Gastroesophageal sphincter (tissue), 3 donors: ENCODE measurements at regions not wholly inside any gene's neighbourhood (a gene's known extent, or its start where the extent isn't known, plus 50 kb on each side); places are given as distances from the start of the nearest gene placed in this dataset.

Experiments used
- EP300 ChIP-seq: sonication (generic); formaldehyde crosslinking; IDR thresholded peaks from one replicate; pipeline ENCODE4 v1.6.1; 2017; ENCODE audit warnings: antibody characterized with exemption, mild to moderate bottlenecking
- POLR2A ChIP-seq, 2 donors: fragments of 450-650 bp; IDR thresholded peaks; one replicate each; pipeline ENCODE4 v1.6.1; 2017; ENCODE audit warnings: antibody characterized with exemption in 2 of 2, mild to moderate bottlenecking in 2 of 2, moderate library complexity in 1 of 2
- POLR2AphosphoS5 ChIP-seq: sonication (generic); formaldehyde crosslinking; IDR thresholded peaks from one replicate; pipeline ENCODE4 v1.6.1; 2017; ENCODE audit warnings: antibody characterized with exemption
- TF ChIP-seq, protein P1 (sequence below), 4 experiments: fragments of 200-600 bp in 2 of 4; fragments of 450-650 bp in 2 of 4; sonication (generic) in 1 of 4; IDR thresholded peaks; one replicate each; pipeline ENCODE4 v1.5.1; 2017 to 2019; ENCODE audit warnings: antibody characterized with exemption in 4 of 4, mild to moderate bottlenecking in 2 of 4, moderate library complexity in 2 of 4

DNA sequence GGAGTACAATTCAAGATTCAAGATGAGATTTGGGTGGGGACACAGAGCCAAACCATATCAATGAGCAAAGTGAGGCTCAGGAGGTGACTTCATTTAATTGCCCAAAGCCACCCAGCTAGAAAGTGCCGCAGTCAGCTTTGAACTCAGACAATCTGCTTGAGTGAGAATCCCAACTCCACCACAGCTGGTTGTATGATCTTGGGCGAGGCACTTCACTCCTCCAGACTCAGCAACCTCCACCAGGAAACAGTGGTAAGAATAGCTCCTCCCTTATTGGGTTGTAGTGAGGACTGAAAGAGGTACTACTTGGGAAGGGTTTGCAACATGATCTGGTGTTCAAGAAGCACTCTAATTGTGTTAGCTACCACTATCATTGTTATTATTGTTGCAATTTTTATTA lies 129.2 kb upstream of the RFLNA start:
- TF ChIP-seq, protein P1, sequence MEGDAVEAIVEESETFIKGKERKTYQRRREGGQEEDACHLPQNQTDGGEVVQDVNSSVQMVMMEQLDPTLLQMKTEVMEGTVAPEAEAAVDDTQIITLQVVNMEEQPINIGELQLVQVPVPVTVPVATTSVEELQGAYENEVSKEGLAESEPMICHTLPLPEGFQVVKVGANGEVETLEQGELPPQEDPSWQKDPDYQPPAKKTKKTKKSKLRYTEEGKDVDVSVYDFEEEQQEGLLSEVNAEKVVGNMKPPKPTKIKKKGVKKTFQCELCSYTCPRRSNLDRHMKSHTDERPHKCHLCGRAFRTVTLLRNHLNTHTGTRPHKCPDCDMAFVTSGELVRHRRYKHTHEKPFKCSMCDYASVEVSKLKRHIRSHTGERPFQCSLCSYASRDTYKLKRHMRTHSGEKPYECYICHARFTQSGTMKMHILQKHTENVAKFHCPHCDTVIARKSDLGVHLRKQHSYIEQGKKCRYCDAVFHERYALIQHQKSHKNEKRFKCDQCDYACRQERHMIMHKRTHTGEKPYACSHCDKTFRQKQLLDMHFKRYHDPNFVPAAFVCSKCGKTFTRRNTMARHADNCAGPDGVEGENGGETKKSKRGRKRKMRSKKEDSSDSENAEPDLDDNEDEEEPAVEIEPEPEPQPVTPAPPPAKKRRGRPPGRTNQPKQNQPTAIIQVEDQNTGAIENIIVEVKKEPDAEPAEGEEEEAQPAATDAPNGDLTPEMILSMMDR (IDR thresholded peaks at IDR 0.05): no peak
- TF ChIP-seq POLR2A (IDR thresholded peaks at IDR 0.05): no peak
- no peak for TF ChIP-seq POLR2AphosphoS5
- TF ChIP-seq EP300: no peak
